ENCODE measurements at regions not wholly inside any gene's neighbourhood (a gene's known extent, or its start where the extent isn't known, plus 50 kb on each side); places are given as distances from the start of the nearest gene placed in this dataset.
"Not testable (repeated sequence)": the region's sequence is repeated elsewhere in the genome, so short reads cannot be mapped to it uniquely, and the experiment has no call there.

GRCh38 chr14:106706488-106706887, 1180.1 kb downstream of the TMEM121 start:
- not testable (repeated sequence) for H3K36me3 ChIP-seq (ENCODE audit: control insufficient read depth, low read length); H3K4me3 ChIP-seq (ENCODE audit: low read length); H3K27ac ChIP-seq (ENCODE audit: low read depth, low read length); H3K4me2 ChIP-seq (ENCODE audit: low read length); H4K20me1 ChIP-seq (ENCODE audit: control insufficient read depth, insufficient read depth, low read depth, low read length); H3K27me3 ChIP-seq (ENCODE audit: control insufficient read depth, low read length); H3K9me3 ChIP-seq (ENCODE audit: control insufficient read depth, insufficient read depth, low read length); H3K4me1 ChIP-seq (ENCODE audit: control insufficient read depth, low read length); H3K9me2 ChIP-seq (replicated peaks; ENCODE audit: control insufficient read depth, low read length); H3F3A ChIP-seq (ENCODE audit: control insufficient read depth, insufficient read depth); H3K79me2 ChIP-seq (ENCODE audit: control insufficient read depth, low read length)

DNA sequence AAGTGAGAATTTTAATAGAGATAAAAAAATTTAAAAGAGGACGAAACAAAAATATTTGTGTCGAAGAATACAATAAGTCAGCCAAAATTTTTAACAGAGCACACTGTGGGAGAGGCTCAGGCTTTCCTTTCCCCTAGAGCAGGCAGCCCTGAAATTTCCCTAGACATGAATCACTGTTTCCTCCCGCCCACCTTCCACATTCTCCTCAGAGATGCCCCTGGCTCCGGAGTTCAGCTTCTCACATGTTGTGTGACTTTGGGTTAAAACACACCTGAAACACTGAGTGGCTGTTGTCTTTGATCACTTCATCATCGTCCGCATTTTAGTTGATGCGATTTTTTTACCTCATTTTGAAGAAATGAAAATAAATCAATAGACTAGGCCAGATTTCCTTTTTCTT, 1183.8 kb downstream of the TMEM121 start:
- not testable (repeated sequence) for H3F3A ChIP-seq (ENCODE audit: control insufficient read depth, insufficient read depth); H3K79me2 ChIP-seq (ENCODE audit: control insufficient read depth, low read length); H4K20me1 ChIP-seq (ENCODE audit: control insufficient read depth, insufficient read depth, low read depth, low read length); H3K4me2 ChIP-seq (ENCODE audit: low read length); H3K27me3 ChIP-seq (ENCODE audit: control insufficient read depth, low read length); H3K27ac ChIP-seq (ENCODE audit: low read depth, low read length); H3K9me2 ChIP-seq (replicated peaks; ENCODE audit: control insufficient read depth, low read length); H3K36me3 ChIP-seq (ENCODE audit: control insufficient read depth, low read length); H3K9me3 ChIP-seq (ENCODE audit: control insufficient read depth, insufficient read depth, low read length); H3K4me1 ChIP-seq (ENCODE audit: control insufficient read depth, low read length); H3K4me3 ChIP-seq (ENCODE audit: low read length)

DNA sequence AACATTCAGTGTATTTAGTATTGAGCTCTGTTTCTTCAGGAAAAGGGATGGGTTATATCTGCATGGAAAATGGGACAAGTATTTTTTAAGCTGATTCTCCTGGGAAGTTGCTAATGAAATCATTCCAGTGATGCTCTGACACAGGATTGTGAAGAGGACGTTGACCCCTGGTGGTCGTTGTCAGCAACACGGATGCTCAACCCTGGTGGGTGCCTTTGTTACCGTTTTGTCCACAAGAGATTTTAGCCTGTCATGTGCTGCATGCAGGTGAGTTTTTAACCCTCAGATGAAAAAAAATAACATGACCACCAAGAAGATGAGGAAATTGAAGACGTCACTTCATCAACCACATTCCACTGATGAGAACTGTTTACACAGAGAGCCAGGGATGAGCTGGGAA, 1186.1 kb downstream of the TMEM121 start:
- not testable (repeated sequence) for H3K36me3 ChIP-seq (ENCODE audit: control insufficient read depth, low read length)

GRCh38 chr14:106714446-106715428, 1188.4 kb downstream of the TMEM121 start:
- H3K4me1 ChIP-seq (ENCODE audit: control insufficient read depth, low read length) = peaks cover 23% of the 10 kb centered on the region
- H3K36me3 ChIP-seq (ENCODE audit: control insufficient read depth, low read length); H3K4me3 ChIP-seq (ENCODE audit: low read length); H4K20me1 ChIP-seq (ENCODE audit: control insufficient read depth, insufficient read depth, low read depth, low read length); H3K27me3 ChIP-seq (ENCODE audit: control insufficient read depth, low read length); H3K27ac ChIP-seq (ENCODE audit: low read depth, low read length); H3K4me2 ChIP-seq (ENCODE audit: low read length); H3F3A ChIP-seq (ENCODE audit: control insufficient read depth, insufficient read depth); H3K9me3 ChIP-seq (ENCODE audit: control insufficient read depth, insufficient read depth, low read length); H3K79me2 ChIP-seq (ENCODE audit: control insufficient read depth, low read length); H3K9me2 ChIP-seq (replicated peaks; ENCODE audit: control insufficient read depth, low read length): not testable (repeated sequence)

More for the DNA sequence above, 1186.1 kb downstream of the TMEM121 start:
- H3K79me2 ChIP-seq (ENCODE audit: control insufficient read depth, low read length); H3K4me3 ChIP-seq (ENCODE audit: low read length); H3K9me2 ChIP-seq (replicated peaks; ENCODE audit: control insufficient read depth, low read length); H3K4me1 ChIP-seq (ENCODE audit: control insufficient read depth, low read length); H4K20me1 ChIP-seq (ENCODE audit: control insufficient read depth, insufficient read depth, low read depth, low read length); H3K9me3 ChIP-seq (ENCODE audit: control insufficient read depth, insufficient read depth, low read length); H3F3A ChIP-seq (ENCODE audit: control insufficient read depth, insufficient read depth); H3K27ac ChIP-seq (ENCODE audit: low read depth, low read length); H3K27me3 ChIP-seq (ENCODE audit: control insufficient read depth, low read length); H3K4me2 ChIP-seq (ENCODE audit: low read length): not testable (repeated sequence)

- not testable (repeated sequence) for H3K9me2 ChIP-seq (replicated peaks; ENCODE audit: control insufficient read depth, low read length); H3K36me3 ChIP-seq (ENCODE audit: control insufficient read depth, low read length); H3K4me2 ChIP-seq (ENCODE audit: low read length); H3K79me2 ChIP-seq (ENCODE audit: control insufficient read depth, low read length); H4K20me1 ChIP-seq (ENCODE audit: control insufficient read depth, insufficient read depth, low read depth, low read length); H3F3A ChIP-seq (ENCODE audit: control insufficient read depth, insufficient read depth); H3K27ac ChIP-seq (ENCODE audit: low read depth, low read length); H3K27me3 ChIP-seq (ENCODE audit: control insufficient read depth, low read length); H3K9me3 ChIP-seq (ENCODE audit: control insufficient read depth, insufficient read depth, low read length); H3K4me3 ChIP-seq (ENCODE audit: low read length)
- H3K4me1 ChIP-seq (ENCODE audit: control insufficient read depth, low read length) = peaks cover 36% of the 10 kb centered on the region
- peak; percentile 45 for TF ChIP-seq CTCF (IDR thresholded peaks at IDR 0.05; ENCODE audit: low read depth, low read length, poor library complexity, severe bottlenecking)
Measured at GRCh38 chr14:106717544-106717943, 1191.2 kb downstream of the TMEM121 start.

Data from DOHH2 (cell line).